ENCODE measurements at regions not wholly inside any gene's neighbourhood (a gene's known extent, or its start where the extent isn't known, plus 50 kb on each side); places are given as distances from the start of the nearest gene placed in this dataset.

GRCh38 chr18:28904789-28905364 is 727.9 kb upstream of the CDH2 start:
- TF ChIP-seq CTCF (conservative IDR thresholded peaks at IDR 0.05; ENCODE audit: low read depth, low read length) (no peak), EZH2 (IDR thresholded peaks at IDR 0.05; ENCODE audit: borderline replicate concordance, low read depth, low read length, poor library complexity, severe bottlenecking) (no peak)

All from A673 (cell line).